Mesendoderm (in vitro differentiated cells): ENCODE measurements at regions not wholly inside any gene's neighbourhood (a gene's known extent, or its start where the extent isn't known, plus 50 kb on each side); places are given as distances from the start of the nearest gene placed in this dataset.

Experiments used
- DNase-seq: peaks from one replicate; pipeline ENCODE4 v3.0.0; 2013
- H2AK5ac ChIP-seq: 2 replicates; pipeline ENCODE4 v1.6.1; 2013; ENCODE audit warnings: low read length, inconsistent platforms
- H2BK120ac ChIP-seq: 2 replicates; pipeline ENCODE4 v1.6.1; 2013; ENCODE audit warnings: low read depth, mild to moderate bottlenecking, low read length, moderate library complexity, mixed read lengths
- H2BK15ac ChIP-seq: replicated peaks from 2 replicates; pipeline ENCODE4 v1.6.1; 2013; ENCODE audit warnings: low read depth, mild to moderate bottlenecking, moderate library complexity
- H2BK5ac ChIP-seq: 2 replicates; pipeline ENCODE4 v1.6.1; 2013; ENCODE audit warnings: low read length, inconsistent platforms
- H3K18ac ChIP-seq: 2 replicates; pipeline ENCODE4 v1.6.1; 2013; ENCODE audit warnings: mild to moderate bottlenecking, low read length, mixed read lengths
- H3K23ac ChIP-seq: one replicate; pipeline ENCODE4 v1.6.1; 2013; ENCODE audit warnings: low read length
- H3K27ac ChIP-seq: 2 replicates; pipeline ENCODE4 v1.5.1; 2013; ENCODE audit warnings: low read depth, mild to moderate bottlenecking, inconsistent platforms, low read length, moderate library complexity
- H3K27me3 ChIP-seq: 2 replicates; pipeline ENCODE4 v1.6.1; 2013; ENCODE audit warnings: low read length, control low read depth, mild to moderate bottlenecking, inconsistent platforms; ENCODE audit not compliant: insufficient read depth, poor library complexity
- H3K36me3 ChIP-seq: 2 replicates; pipeline ENCODE4 v1.6.1; 2013; ENCODE audit warnings: low read length, inconsistent platforms; ENCODE audit not compliant: control insufficient read depth, insufficient read depth
- H3K4ac ChIP-seq: one replicate; pipeline ENCODE4 v1.6.1; 2013; ENCODE audit warnings: low read depth, mild to moderate bottlenecking, low read length, moderate library complexity
- H3K4me1 ChIP-seq: 2 replicates; pipeline ENCODE4 v1.6.1; 2013; ENCODE audit warnings: low read depth, low read length, inconsistent platforms; ENCODE audit not compliant: control insufficient read depth
- H3K4me2 ChIP-seq: 2 replicates; pipeline ENCODE4 v1.6.1; 2013; ENCODE audit warnings: low read length
- H3K4me3 ChIP-seq: 2 replicates; pipeline ENCODE4 v1.5.1; 2013; ENCODE audit warnings: mild to moderate bottlenecking, low read length
- H3K56ac ChIP-seq: one replicate; pipeline ENCODE4 v1.6.1; 2013; ENCODE audit warnings: low read length
- H3K79me1 ChIP-seq: 2 replicates; pipeline ENCODE4 v1.6.1; 2013; ENCODE audit warnings: low read length, inconsistent platforms
- H3K79me2 ChIP-seq: 2 replicates; pipeline ENCODE4 v1.6.1; 2013; ENCODE audit warnings: mild to moderate bottlenecking, low read length; ENCODE audit not compliant: control insufficient read depth, insufficient read depth
- H3K9ac ChIP-seq: 2 replicates; pipeline ENCODE4 v1.6.1; 2013; ENCODE audit warnings: low read length, inconsistent platforms
- H4K5ac ChIP-seq: one replicate; pipeline ENCODE4 v1.6.1; 2013; ENCODE audit warnings: low read length
- H4K8ac ChIP-seq: one replicate; pipeline ENCODE4 v1.6.1; 2013; ENCODE audit warnings: low read depth, mild to moderate bottlenecking, control low read depth, low read length, moderate library complexity
- WGBS: extraction: QIAGEN DNeasy Blood & Tissue Kit; methylation state at CpG from one replicate; pipeline ENCODE4 v1.1.7; 2013; ENCODE audit warnings: low lambda C conversion rate, missing lambda C conversion rate; ENCODE audit not compliant: insufficient coverage; ENCODE audit errors: extremely low coverage; 5-methylcytosine and 5-hydroxymethylcytosine counted together

DNA sequence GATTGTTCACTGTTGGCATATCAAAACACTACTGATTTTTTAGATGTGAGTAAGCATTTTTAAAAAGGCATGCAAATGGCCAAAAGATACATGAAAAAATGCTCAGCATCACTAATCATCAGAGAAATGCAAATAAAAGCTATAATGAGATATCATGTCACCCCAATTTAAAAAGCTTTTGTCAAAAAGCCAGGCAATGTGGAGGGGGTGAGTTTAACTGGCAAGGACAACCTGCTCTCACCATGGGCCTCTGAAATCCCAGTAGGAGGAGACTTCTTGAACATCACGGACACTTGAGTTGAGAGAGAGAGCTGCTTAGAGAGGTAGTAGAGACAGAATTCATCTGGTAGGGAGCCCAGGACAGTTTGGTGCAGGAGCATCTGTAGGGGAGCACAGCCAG, 347.1 kb upstream of the MPDZ start:
- no peak overlapping the region for H3K56ac ChIP-seq
- no peak overlapping the region for H3K4me2 ChIP-seq
- no peak overlapping the region for H3K27ac ChIP-seq
- no peak overlapping the region for H4K5ac ChIP-seq
- no CpG with 5 or more reads among the region's 1 CpG for WGBS
- DNase-seq, result no peak
- H2BK15ac ChIP-seq, result no peak overlapping the region
- no peak overlapping the region for H2AK5ac ChIP-seq
- no peak overlapping the region for H3K18ac ChIP-seq
- no peaks in the 10 kb centered on the region for H3K27me3 ChIP-seq
- H2BK5ac ChIP-seq, result no peak overlapping the region
- H3K79me2 ChIP-seq, result no peaks in the 10 kb centered on the region
- no peaks in the 10 kb centered on the region for H3K79me1 ChIP-seq
- no peak overlapping the region for H3K23ac ChIP-seq
- no peaks in the 10 kb centered on the region for H3K36me3 ChIP-seq
- H2BK120ac ChIP-seq, result no peak overlapping the region
- H3K4ac ChIP-seq, result no peak overlapping the region
- H3K4me1 ChIP-seq, result no peaks in the 10 kb centered on the region
- no peak overlapping the region for H4K8ac ChIP-seq
- H3K4me3 ChIP-seq, result no peak overlapping the region
- no peak overlapping the region for H3K9ac ChIP-seq

DNA sequence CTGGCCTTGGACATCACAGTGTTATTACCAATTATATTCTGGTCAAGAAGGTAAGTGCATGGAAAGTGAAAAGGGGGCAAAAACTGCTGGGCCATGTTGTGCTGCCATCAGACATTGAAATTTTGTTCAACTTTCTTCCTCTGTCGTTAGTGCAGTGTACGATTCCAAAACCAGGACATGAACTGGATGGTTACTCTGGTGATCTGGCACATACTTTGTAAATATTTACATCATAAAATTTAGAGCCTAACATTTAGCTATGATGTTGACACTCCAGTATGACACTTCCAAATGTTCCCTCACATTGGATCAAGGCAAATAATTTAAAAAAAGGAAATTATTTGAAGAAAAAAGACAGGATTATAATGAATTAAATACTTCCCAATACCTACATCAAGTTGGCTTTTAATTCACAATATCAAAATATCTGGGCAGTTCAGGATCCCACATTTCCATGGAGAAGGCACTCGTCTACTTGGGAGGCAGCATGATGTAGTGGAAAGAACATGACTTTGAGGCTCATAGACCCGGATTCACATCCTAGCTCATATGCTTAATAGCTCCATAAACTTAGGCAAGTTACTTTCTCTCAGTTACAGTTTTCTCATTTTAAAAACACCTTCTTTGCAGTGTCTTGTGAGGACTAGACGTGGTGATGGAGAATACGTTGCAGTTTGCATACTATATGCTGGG, 342.5 kb upstream of the MPDZ start:
- no peak overlapping the region for H2BK15ac ChIP-seq
- no peak overlapping the region for H3K4ac ChIP-seq
- H3K79me1 ChIP-seq, result no peaks in the 10 kb centered on the region
- H3K56ac ChIP-seq, result no peak overlapping the region
- H3K23ac ChIP-seq, result no peak overlapping the region
- H3K27me3 ChIP-seq, result no peaks in the 10 kb centered on the region
- no CpG with 5 or more reads among the region's 6 CpGs for WGBS
- no peak overlapping the region for H2BK120ac ChIP-seq
- no peak overlapping the region for H4K5ac ChIP-seq
- no peak overlapping the region for H3K27ac ChIP-seq
- no peaks in the 10 kb centered on the region for H3K4me1 ChIP-seq
- H3K4me2 ChIP-seq, result no peak overlapping the region
- no peak for DNase-seq
- H2AK5ac ChIP-seq, result no peak overlapping the region
- H2BK5ac ChIP-seq, result no peak overlapping the region
- H3K79me2 ChIP-seq, result no peaks in the 10 kb centered on the region
- H3K4me3 ChIP-seq, result no peak overlapping the region
- H3K9ac ChIP-seq, result no peak overlapping the region
- no peaks in the 10 kb centered on the region for H3K36me3 ChIP-seq
- H3K18ac ChIP-seq, result no peak overlapping the region
- H4K8ac ChIP-seq, result no peak overlapping the region

- no peaks in the 10 kb centered on the region for H3K27me3 ChIP-seq
Observed at GRCh38 chr9:13616491-13617035, 337.1 kb upstream of the MPDZ start.

GRCh38 chr9:13615660-13616490, 336.4 kb upstream of the MPDZ start:
- Histone ChIP-seq H2AK5ac (no peak overlapping the region), H3K4me1 (no peaks in the 10 kb centered on the region), H3K4me2 (no peak overlapping the region), H4K5ac (no peak overlapping the region), H2BK5ac (no peak overlapping the region), H3K18ac (no peak overlapping the region), H4K8ac (no peak overlapping the region), H3K79me1 (no peaks in the 10 kb centered on the region), H3K36me3 (no peaks in the 10 kb centered on the region), H2BK15ac (no peak overlapping the region), H3K27me3 (no peaks in the 10 kb centered on the region), H2BK120ac (no peak overlapping the region), H3K56ac (no peak overlapping the region), H3K4me3 (no peak overlapping the region), H3K4ac (no peak overlapping the region), H3K9ac (no peak overlapping the region), H3K79me2 (no peaks in the 10 kb centered on the region), H3K23ac (no peak overlapping the region), H3K27ac (no peak overlapping the region)
- no peak for DNase-seq
- no CpG with 5 or more reads among the region's 7 CpGs for WGBS

More at GRCh38 chr9:13616491-13617035, 337.1 kb upstream of the MPDZ start:
- no peak overlapping the region for H4K8ac ChIP-seq
- no peak overlapping the region for H2BK120ac ChIP-seq
- no peak overlapping the region for H3K9ac ChIP-seq
- no peak overlapping the region for H3K27ac ChIP-seq
- no peaks in the 10 kb centered on the region for H3K79me1 ChIP-seq
- H3K36me3 ChIP-seq, result no peaks in the 10 kb centered on the region
- WGBS, result no CpG with 5 or more reads among the region's 2 CpGs
- H3K18ac ChIP-seq, result no peak overlapping the region
- H3K23ac ChIP-seq, result no peak overlapping the region
- no peaks in the 10 kb centered on the region for H3K4me1 ChIP-seq
- H3K4ac ChIP-seq, result no peak overlapping the region
- H3K56ac ChIP-seq, result no peak overlapping the region
- H2BK15ac ChIP-seq, result no peak overlapping the region
- no peak overlapping the region for H2AK5ac ChIP-seq
- no peak overlapping the region for H3K4me3 ChIP-seq
- H3K79me2 ChIP-seq, result no peaks in the 10 kb centered on the region
- H4K5ac ChIP-seq, result no peak overlapping the region
- H2BK5ac ChIP-seq, result no peak overlapping the region
- DNase-seq, result no peak
- no peak overlapping the region for H3K4me2 ChIP-seq

DNA sequence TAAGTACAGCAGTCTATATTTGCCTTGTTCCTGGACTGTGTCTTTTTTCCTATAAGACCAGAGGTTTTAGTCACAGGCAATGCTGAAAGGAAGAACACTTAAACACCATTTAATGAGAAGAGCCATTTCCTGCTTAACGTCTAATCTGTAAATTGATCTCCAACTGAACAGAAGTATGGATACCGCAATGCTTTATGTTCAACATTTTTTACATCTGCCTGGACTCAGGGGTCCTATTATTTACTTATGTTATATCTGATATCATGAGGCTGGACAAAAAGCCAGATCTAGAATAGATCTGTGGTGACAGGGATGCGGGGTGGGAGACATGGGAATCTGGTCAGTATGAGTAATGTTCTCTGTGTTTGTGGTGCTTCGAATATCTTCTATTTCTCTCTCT, 334.6 kb upstream of the MPDZ start:
- Histone ChIP-seq H3K4me2 (no peak overlapping the region), H3K27ac (no peak overlapping the region), H3K56ac (no peak overlapping the region), H3K36me3 (no peaks in the 10 kb centered on the region), H4K8ac (no peak overlapping the region), H2BK5ac (no peak overlapping the region), H3K27me3 (no peaks in the 10 kb centered on the region), H4K5ac (no peak overlapping the region), H2AK5ac (no peak overlapping the region), H3K4me3 (no peak overlapping the region), H3K4ac (no peak overlapping the region), H3K79me2 (no peaks in the 10 kb centered on the region), H3K9ac (no peak overlapping the region), H3K18ac (no peak overlapping the region), H3K23ac (no peak overlapping the region), H2BK15ac (no peak overlapping the region), H3K4me1 (no peaks in the 10 kb centered on the region), H2BK120ac (no peak overlapping the region), H3K79me1 (no peaks in the 10 kb centered on the region)
- DNase-seq, result no peak
- no CpG with 5 or more reads among the region's 4 CpGs for WGBS
